ENCODE measurements at regions not wholly inside any gene's neighbourhood (a gene's known extent, or its start where the extent isn't known, plus 50 kb on each side); places are given as distances from the start of the nearest gene placed in this dataset.

DNA sequence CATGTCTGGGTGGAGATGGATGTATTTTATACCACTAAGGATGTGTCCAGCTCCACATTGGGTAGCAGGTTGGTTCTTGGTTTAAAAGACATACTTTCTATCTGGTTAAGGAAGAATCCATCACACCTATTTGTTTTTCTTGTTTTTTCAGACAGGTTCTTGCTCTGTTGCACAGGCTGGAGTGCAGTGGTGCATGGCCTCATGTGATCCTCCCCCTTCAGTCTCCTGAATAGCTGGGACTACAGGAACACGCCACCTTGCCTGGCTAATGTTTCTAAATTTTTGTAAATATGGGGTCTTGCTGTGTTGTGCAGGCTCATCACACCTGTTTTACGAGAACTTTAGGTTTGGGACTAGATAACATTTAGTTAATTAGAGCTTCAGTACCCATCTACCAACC, 80.2 kb upstream of the PRNP start:
- Mint-ChIP-seq H3K4me1 (ENCODE audit: insufficient read depth, unreplicated experiment) (peaks cover 14% of the 10 kb centered on the region), H3K9me3 (ENCODE audit: unreplicated experiment) (no peaks in the 10 kb centered on the region), H3K27me3 (ENCODE audit: insufficient read depth, unreplicated experiment) (no peaks in the 10 kb centered on the region), H3K4me3 (ENCODE audit: unreplicated experiment) (no peak overlapping the region), H3K27ac (ENCODE audit: low read depth, unreplicated experiment) (no peak overlapping the region), H3K36me3 (ENCODE audit: insufficient read depth, unreplicated experiment) (no peaks in the 10 kb centered on the region)
- POLR2A ChIA-PET = interaction anchor here (0.7 to 1.7 kb wide), 2 partner anchors 69 to 113 kb away, joined by 3 to 7 read pairs; no protein-coding TSS in a partner anchor
- TF ChIP-seq CTCF (IDR thresholded peaks at IDR 0.05; ENCODE audit: unreplicated experiment) = no peak
- intact Hi-C loops (cut with micrococcal nuclease) = loop anchor here (2.0 kb wide), 3 partner anchors 351 to 587 kb away; no protein-coding TSS in a partner anchor
- no peak for DNase-seq (ENCODE audit: unreplicated experiment)
- CTCF ChIA-PET = interaction anchor here (0.6 to 8.8 kb wide), 21 partner anchors 8 to 585 kb away, joined by 3 to 234 read pairs (median 3); partner anchors contain the start of gene PRND
- no TSS peak for BruUV-seq (replicated peaks)

DNA sequence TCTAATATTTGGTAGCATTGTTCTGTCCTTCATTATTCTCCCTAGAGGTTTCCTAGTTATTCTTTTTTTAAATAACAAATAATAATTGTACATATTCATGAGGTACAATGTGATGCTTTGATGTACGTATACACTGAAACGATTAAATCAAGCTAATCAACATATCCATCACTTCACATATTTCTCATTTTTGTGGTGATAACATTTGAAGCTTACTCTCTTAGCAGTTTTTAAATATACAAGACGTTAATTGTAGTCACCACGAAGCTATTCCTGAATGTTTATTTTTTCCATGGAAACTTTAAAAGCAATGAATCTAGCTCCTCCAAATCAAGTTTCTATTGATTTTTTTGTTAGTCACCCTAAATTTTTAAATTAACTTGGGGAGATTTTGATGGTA, 81.1 kb upstream of the PRNP start:
- no peak for TF ChIP-seq CTCF (IDR thresholded peaks at IDR 0.05; ENCODE audit: unreplicated experiment)
- no peak overlapping the region for H3K4me3 Mint-ChIP-seq (ENCODE audit: unreplicated experiment)
- no peak overlapping the region for H3K27ac Mint-ChIP-seq (ENCODE audit: low read depth, unreplicated experiment)
- ChIA-PET POLR2A (interaction anchor here (0.7 to 1.7 kb wide), 3 partner anchors 108 to 874 kb away, joined by 3 to 7 read pairs (median 4); no protein-coding TSS in a partner anchor), CTCF (interaction anchor here (0.6 to 8.8 kb wide), 17 partner anchors 9 to 503 kb away, joined by 3 to 234 read pairs (median 4); partner anchors contain the start of gene PRND)
- H3K27me3 Mint-ChIP-seq (ENCODE audit: insufficient read depth, unreplicated experiment) = no peaks in the 10 kb centered on the region
- intact Hi-C loops (cut with micrococcal nuclease) = no loop called here
- BruUV-seq (replicated peaks) = no TSS peak
- no peaks in the 10 kb centered on the region for H3K36me3 Mint-ChIP-seq (ENCODE audit: insufficient read depth, unreplicated experiment)
- DNase-seq (ENCODE audit: unreplicated experiment) = no peak
- H3K4me1 Mint-ChIP-seq (ENCODE audit: insufficient read depth, unreplicated experiment) = peaks cover 20% of the 10 kb centered on the region
- no peaks in the 10 kb centered on the region for H3K9me3 Mint-ChIP-seq (ENCODE audit: unreplicated experiment)

DNA sequence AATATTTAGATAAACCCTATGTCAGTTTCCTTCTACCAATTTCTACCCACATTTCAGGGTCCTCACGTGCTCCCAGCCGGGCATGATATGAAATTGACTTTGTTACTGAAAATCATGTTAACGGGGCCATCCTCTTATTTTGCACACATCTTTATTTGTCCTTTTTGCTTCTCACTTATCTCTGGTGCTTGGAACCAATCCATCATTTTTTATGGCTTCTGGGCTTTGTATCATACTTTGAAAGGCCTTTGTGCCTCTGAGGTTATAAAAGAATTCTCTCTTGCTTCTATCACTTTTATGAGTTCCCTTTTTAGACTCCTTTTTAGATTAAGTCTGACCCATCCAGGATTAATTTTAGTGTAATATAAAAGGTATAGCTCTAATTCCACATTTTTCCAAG, 81.7 kb upstream of the PRNP start:
- Mint-ChIP-seq H3K27me3 (ENCODE audit: insufficient read depth, unreplicated experiment) (no peaks in the 10 kb centered on the region), H3K4me3 (ENCODE audit: unreplicated experiment) (no peak overlapping the region), H3K4me1 (ENCODE audit: insufficient read depth, unreplicated experiment) (peaks cover 21% of the 10 kb centered on the region), H3K36me3 (ENCODE audit: insufficient read depth, unreplicated experiment) (no peaks in the 10 kb centered on the region), H3K27ac (ENCODE audit: low read depth, unreplicated experiment) (no peak overlapping the region), H3K9me3 (ENCODE audit: unreplicated experiment) (no peaks in the 10 kb centered on the region)
- POLR2A ChIA-PET = interaction anchor here (0.9 to 1.7 kb wide), 2 partner anchors 109 to 114 kb away, joined by 4 to 7 read pairs; no protein-coding TSS in a partner anchor
- intact Hi-C loops (cut with micrococcal nuclease) = no loop called here
- CTCF ChIA-PET = interaction anchor here (0.9 to 8.8 kb wide), 9 partner anchors 9 to 494 kb away, joined by 3 to 234 read pairs (median 4); partner anchors contain the start of gene PRND
- TF ChIP-seq CTCF (IDR thresholded peaks at IDR 0.05; ENCODE audit: unreplicated experiment) = no peak
- no TSS peak for BruUV-seq (replicated peaks)
- no peak for DNase-seq (ENCODE audit: unreplicated experiment)

DNA sequence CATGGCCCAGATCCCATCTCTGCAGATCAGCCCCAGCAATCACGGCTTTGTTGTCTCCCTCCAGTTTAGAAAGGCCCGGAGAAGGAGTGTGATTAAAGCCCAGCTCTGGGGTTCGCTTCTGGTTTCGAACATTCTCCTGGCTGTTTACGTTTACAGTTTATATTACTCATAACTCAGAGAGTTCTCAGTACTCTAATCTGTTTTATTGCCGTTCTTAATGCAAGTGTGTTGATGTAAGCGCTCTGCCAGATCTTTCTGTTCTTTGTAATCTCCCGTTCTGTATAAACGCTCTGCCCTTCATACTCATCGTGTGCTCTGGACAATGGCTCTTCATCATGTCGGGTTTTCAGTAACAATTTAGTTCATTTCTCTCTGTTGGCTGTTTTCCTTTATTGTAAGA, 82.5 kb upstream of the PRNP start:
- ChIA-PET POLR2A (interaction anchor here (0.6 to 1.4 kb wide), 4 partner anchors 10 to 132 kb away, joined by 3 to 6 read pairs (median 3); no protein-coding TSS in a partner anchor), CTCF (interaction anchor here (0.5 to 2.4 kb wide), 7 partner anchors 8 to 954 kb away, joined by 3 to 17 read pairs (median 5); no protein-coding TSS in a partner anchor)
- BruUV-seq (replicated peaks) = no TSS peak
- H3K4me3 Mint-ChIP-seq (ENCODE audit: unreplicated experiment) = no peak overlapping the region
- intact Hi-C loops (cut with micrococcal nuclease) = no loop called here
- DNase-seq (ENCODE audit: unreplicated experiment) = peak; percentile 32
- no peak overlapping the region for H3K27ac Mint-ChIP-seq (ENCODE audit: low read depth, unreplicated experiment)
- H3K27me3 Mint-ChIP-seq (ENCODE audit: insufficient read depth, unreplicated experiment) = no peaks in the 10 kb centered on the region
- H3K9me3 Mint-ChIP-seq (ENCODE audit: unreplicated experiment) = no peaks in the 10 kb centered on the region
- no peaks in the 10 kb centered on the region for H3K36me3 Mint-ChIP-seq (ENCODE audit: insufficient read depth, unreplicated experiment)
- TF ChIP-seq CTCF (IDR thresholded peaks at IDR 0.05; ENCODE audit: unreplicated experiment) = no peak
- H3K4me1 Mint-ChIP-seq (ENCODE audit: insufficient read depth, unreplicated experiment) = peaks cover 21% of the 10 kb centered on the region

Measured in MCF 10A (cell line).